Peyer's patch (tissue), 4 donors: ENCODE measurements at regions not wholly inside any gene's neighbourhood (a gene's known extent, or its start where the extent isn't known, plus 50 kb on each side); places are given as distances from the start of the nearest gene placed in this dataset.
A peak's percentile ranks its signal among the peaks of the same experiment; 100 is the strongest.

Experiments used
- DNase-seq, 3 donors: peaks; one replicate each; pipeline ENCODE4 v3.0.0-alpha.2; 2017 to 2019
- H3K27ac ChIP-seq, 4 donors: fragments of 200-600 bp; sonication (generic); one replicate each; pipeline ENCODE4 v1.5.1; 2016 to 2019
- H3K27me3 ChIP-seq, 2 donors: fragments of 200-600 bp; sonication (generic); one replicate each; pipeline ENCODE4 v1.5.1; 2019
- H3K36me3 ChIP-seq, 3 donors: fragments of 200-600 bp; sonication (generic); one replicate each; pipeline ENCODE4 v1.5.1; 2016 to 2019
- H3K4me1 ChIP-seq, 4 donors: fragments of 200-600 bp; sonication (generic); one replicate each; pipeline ENCODE4 v1.5.1; 2016 to 2019
- H3K4me3 ChIP-seq, 4 donors: fragments of 200-600 bp; sonication (generic); 1 replicate in 3 of 4; 2 replicates in 1 of 4; pipeline ENCODE4 v1.5.1; 2016 to 2019; ENCODE audit warnings: mild to moderate bottlenecking in 1 of 4
- H3K9me3 ChIP-seq, 4 donors: fragments of 200-600 bp; sonication (generic); one replicate each; pipeline ENCODE4 v1.5.1; 2016 to 2019; ENCODE audit warnings: mild to moderate bottlenecking in 1 of 4
- CTCF ChIP-seq, 6 experiments: fragments of 450-650 bp in 4 of 6; fragments of 200-600 bp in 2 of 6; sonication (generic) in 1 of 6; IDR thresholded peaks; one replicate each; pipeline ENCODE4 v1.5.1; 2017 to 2019; ENCODE audit warnings: antibody characterized with exemption in 6 of 6, mild to moderate bottlenecking in 3 of 6, moderate library complexity in 1 of 6
- POLR2A ChIP-seq, 2 donors: fragments of 450-650 bp; IDR thresholded peaks; one replicate each; pipeline ENCODE4 v1.5.1; 2017; ENCODE audit warnings: antibody characterized with exemption in 2 of 2, mild to moderate bottlenecking in 2 of 2, moderate library complexity in 2 of 2

- TF ChIP-seq POLR2A (IDR thresholded peaks at IDR 0.05), result no peak
- TF ChIP-seq CTCF (IDR thresholded peaks at IDR 0.05), result no peak
- DNase-seq, result no peak
- no peaks in the 10 kb centered on the region for H3K36me3 ChIP-seq
Measured at GRCh38 chr4:104743215-104743653, 248.5 kb upstream of the CXXC4 start.

GRCh38 chr4:104747635-104748034 is 252.9 kb upstream of the CXXC4 start:
- no peaks in the 10 kb centered on the region for H3K4me1 ChIP-seq
- no peak overlapping the region for H3K4me3 ChIP-seq
- H3K36me3 ChIP-seq, result no peaks in the 10 kb centered on the region
- DNase-seq, result no peak
- H3K27ac ChIP-seq, result no peak overlapping the region
- no peaks in the 10 kb centered on the region for H3K9me3 ChIP-seq
- no peak for TF ChIP-seq CTCF (IDR thresholded peaks at IDR 0.05)
- no peak for TF ChIP-seq POLR2A (IDR thresholded peaks at IDR 0.05)
- no peaks in the 10 kb centered on the region for H3K27me3 ChIP-seq

More at GRCh38 chr4:104743215-104743653, 248.5 kb upstream of the CXXC4 start:
- H3K27ac ChIP-seq, result peak overlapping the region in 1 of 4 donors; percentile 34
- no peaks in the 10 kb centered on the region for H3K9me3 ChIP-seq
- no peak overlapping the region for H3K4me3 ChIP-seq
- no peaks in the 10 kb centered on the region for H3K4me1 ChIP-seq
- H3K27me3 ChIP-seq, result no peaks in the 10 kb centered on the region

- H3K27ac ChIP-seq, result no peak overlapping the region
- no peaks in the 10 kb centered on the region for H3K9me3 ChIP-seq
- no peaks in the 10 kb centered on the region for H3K4me1 ChIP-seq
- no peaks in the 10 kb centered on the region for H3K27me3 ChIP-seq
- H3K36me3 ChIP-seq, result no peaks in the 10 kb centered on the region
- no peak for DNase-seq
- no peak overlapping the region for H3K4me3 ChIP-seq
- no peak for TF ChIP-seq POLR2A (IDR thresholded peaks at IDR 0.05)
- TF ChIP-seq CTCF (IDR thresholded peaks at IDR 0.05), result no peak
Measured at GRCh38 chr4:104749062-104749461, 254.4 kb upstream of the CXXC4 start.

GRCh38 chr4:104750008-104750407 is 255.3 kb upstream of the CXXC4 start:
- Histone ChIP-seq H3K27me3 (no peaks in the 10 kb centered on the region), H3K4me1 (no peaks in the 10 kb centered on the region)
- DNase-seq, result no peak

GRCh38 chr4:104751468-104751867 is 256.8 kb upstream of the CXXC4 start:
- Histone ChIP-seq H3K4me3 (no peak overlapping the region), H3K36me3 (no peaks in the 10 kb centered on the region), H3K4me1 (no peaks in the 10 kb centered on the region), H3K9me3 (no peaks in the 10 kb centered on the region), H3K27me3 (no peaks in the 10 kb centered on the region), H3K27ac (no peak overlapping the region)
- no peak for DNase-seq
- TF ChIP-seq CTCF (IDR thresholded peaks at IDR 0.05) (no peak), POLR2A (IDR thresholded peaks at IDR 0.05) (no peak)

More at GRCh38 chr4:104750008-104750407, 255.3 kb upstream of the CXXC4 start:
- H3K9me3 ChIP-seq, result no peaks in the 10 kb centered on the region
- TF ChIP-seq CTCF (IDR thresholded peaks at IDR 0.05) (no peak), POLR2A (IDR thresholded peaks at IDR 0.05) (no peak)
- H3K36me3 ChIP-seq, result no peaks in the 10 kb centered on the region
- no peak overlapping the region for H3K4me3 ChIP-seq
- no peak overlapping the region for H3K27ac ChIP-seq

GRCh38 chr4:104752337-104752736 is 257.6 kb upstream of the CXXC4 start:
- Histone ChIP-seq H3K9me3 (no peaks in the 10 kb centered on the region), H3K27me3 (no peaks in the 10 kb centered on the region), H3K27ac (no peak overlapping the region), H3K4me1 (no peaks in the 10 kb centered on the region), H3K36me3 (no peaks in the 10 kb centered on the region), H3K4me3 (no peak overlapping the region)
- TF ChIP-seq CTCF (IDR thresholded peaks at IDR 0.05), result no peak
- no peak for DNase-seq
